GM23338 (cell line): ENCODE measurements at regions not wholly inside any gene's neighbourhood (a gene's known extent, or its start where the extent isn't known, plus 50 kb on each side); places are given as distances from the start of the nearest gene placed in this dataset.

Source experiments
- ATAC-seq: fragments of 200-7000 bp; cut with Tn5 transposase; 3 replicates; pipeline ENCODE4 v1.9.1; 2020
- DNase-seq: peaks from one replicate; pipeline ENCODE4 v3.0.0-alpha.2; 2015; ENCODE audit warnings: low spot score
- H2AFZ ChIP-seq: fragments of 200-600 bp; sonication (generic); 2 replicates; pipeline ENCODE4 v1.8.0; 2016; ENCODE audit warnings: antibody characterized with exemption, mild to moderate bottlenecking, moderate library complexity
- H3F3A ChIP-seq: fragments of 200-600 bp; sonication (generic); replicated peaks from 2 replicates; pipeline ENCODE4 v1.8.0; 2017; ENCODE audit warnings: antibody characterized with exemption, mixed run types, low read depth
- H3K27ac ChIP-seq: fragments of 200-600 bp; sonication (generic); 2 replicates; pipeline ENCODE4 v1.6.1; 2016; ENCODE audit warnings: low read depth
- H3K27me3 ChIP-seq: fragments of 200-600 bp; sonication (generic); 2 replicates; pipeline ENCODE4 v1.8.0; 2016; ENCODE audit warnings: mild to moderate bottlenecking, mixed run types, moderate library complexity; ENCODE audit not compliant: insufficient read depth
- H3K36me3 ChIP-seq: fragments of 200-600 bp; sonication (generic); 2 replicates; pipeline ENCODE4 v1.8.0; 2016; ENCODE audit warnings: mild to moderate bottlenecking; ENCODE audit not compliant: insufficient read depth
- H3K4me1 ChIP-seq: fragments of 200-600 bp; sonication (generic); 2 replicates; pipeline ENCODE4 v1.8.0; 2016; ENCODE audit warnings: mild to moderate bottlenecking, moderate library complexity; ENCODE audit not compliant: insufficient read depth
- H3K4me2 ChIP-seq: fragments of 200-600 bp; sonication (generic); 2 replicates; pipeline ENCODE4 v1.7.1; 2017; ENCODE audit warnings: mixed run types
- H3K4me3 ChIP-seq: fragments of 200-600 bp; sonication (generic); 2 replicates; pipeline ENCODE4 v1.6.1; 2016; ENCODE audit warnings: mixed run types
- H3K79me2 ChIP-seq: fragments of 200-600 bp; sonication (generic); replicated peaks from 2 replicates; pipeline ENCODE4 v1.8.0; 2017; ENCODE audit warnings: mild to moderate bottlenecking; ENCODE audit not compliant: insufficient read depth
- H3K9me2 ChIP-seq: fragments of 200-600 bp; sonication (generic); 2 replicates; pipeline ENCODE4 v1.8.0; 2017; ENCODE audit not compliant: insufficient read depth
- H4K20me1 ChIP-seq: fragments of 200-600 bp; sonication (generic); replicated peaks from 2 replicates; pipeline ENCODE4 v1.8.0; 2017; ENCODE audit warnings: mild to moderate bottlenecking; ENCODE audit not compliant: insufficient read depth
- H3K27ac Mint-ChIP-seq: 2 replicates; pipeline ENCODE4 v1.8.0; 2020; ENCODE audit warnings: inconsistent platforms, mild to moderate bottlenecking, moderate library complexity, mixed read lengths
- H3K27me3 Mint-ChIP-seq: 3 replicates; pipeline ENCODE4 v1.8.0; 2022; ENCODE audit warnings: low read depth, mild to moderate bottlenecking, moderate library complexity, mixed read lengths, inconsistent platforms; ENCODE audit not compliant: insufficient read depth, poor library complexity
- H3K36me3 Mint-ChIP-seq: 3 replicates; pipeline ENCODE4 v1.8.0; 2021; ENCODE audit warnings: low read depth, mild to moderate bottlenecking, inconsistent platforms, moderate library complexity, mixed read lengths
- H3K4me1 Mint-ChIP-seq: 3 replicates; pipeline ENCODE4 v1.8.0; 2020; ENCODE audit warnings: mild to moderate bottlenecking, inconsistent platforms, mixed read lengths
- H3K4me3 Mint-ChIP-seq: 3 replicates; pipeline ENCODE4 v1.8.0; 2021; ENCODE audit warnings: moderate library complexity, mild to moderate bottlenecking, inconsistent platforms, mixed read lengths
- H3K9me3 Mint-ChIP-seq: 3 replicates; pipeline ENCODE4 v1.8.0; 2020; ENCODE audit warnings: moderate library complexity, mild to moderate bottlenecking, inconsistent platforms, mixed read lengths
- ETS1 ChIP-seq: IDR thresholded peaks from 2 replicates; pipeline ENCODE4 v1.6.1; 2016; ENCODE audit warnings: antibody characterized with exemption
- JUNB ChIP-seq: IDR thresholded peaks from one replicate; pipeline ENCODE4 v1.6.1; 2016; ENCODE audit warnings: antibody characterized with exemption; ENCODE audit not compliant: unreplicated experiment
- NANOG ChIP-seq: IDR thresholded peaks from 2 replicates; pipeline ENCODE4 v1.6.1; 2016; ENCODE audit warnings: antibody characterized with exemption, borderline replicate concordance
- POLR2AphosphoS5 ChIP-seq: IDR thresholded peaks from 2 replicates; pipeline ENCODE4 v1.6.1; 2016; ENCODE audit warnings: antibody characterized with exemption, low read depth
- ZNF462 ChIP-seq: fragments of 250-450 bp; sonication (Bioruptor Pico); IDR thresholded peaks from 2 replicates; pipeline ENCODE4 v1.5.0; 2020; ENCODE audit warnings: mild to moderate bottlenecking, moderate library complexity

GRCh38 chr6:121848523-121849255 lies 413.2 kb downstream of the GJA1 start:
- Histone ChIP-seq H3K79me2 (no peaks in the 10 kb centered on the region), H4K20me1 (no peaks in the 10 kb centered on the region), H3K4me3 (no peak overlapping the region), H3K4me2 (no peak overlapping the region), H3K27me3 (no peaks in the 10 kb centered on the region), H3K36me3 (no peaks in the 10 kb centered on the region), H3K9me2 (no peaks in the 10 kb centered on the region), H3F3A (no peaks in the 10 kb centered on the region), H2AFZ (no peak overlapping the region), H3K4me1 (peaks cover 26% of the 10 kb centered on the region), H3K27ac (0 out of 2 replicates have a peak overlapping the region, but pooled peaks have one; percentile 22)
- peaks cover 35% of the 10 kb centered on the region for H3K4me1 Mint-ChIP-seq
- peaks cover 2% of the 10 kb centered on the region; the same call in 1 of the 3 replicates for H3K36me3 Mint-ChIP-seq
- H3K27ac Mint-ChIP-seq, result peak overlapping the region; percentile 33; the same call in 1 of the 2 replicates
- H3K4me3 Mint-ChIP-seq, result no peak overlapping the region
- DNase-seq, result no peak
- TF ChIP-seq POLR2AphosphoS5, result no peak
- TF ChIP-seq NANOG, result no peak
- TF ChIP-seq ETS1, result no peak
- TF ChIP-seq ZNF462 (CRISPR knock-in tag), result no peak
- no peak for TF ChIP-seq JUNB
- 0 out of 3 replicates have a peak, but pooled peaks cover 2% of the 10 kb centered on the region for H3K9me3 Mint-ChIP-seq
- no peak for ATAC-seq
- H3K27me3 Mint-ChIP-seq, result no peaks in the 10 kb centered on the region
